Upper lobe of right lung (tissue), 1 donor: ENCODE measurements at regions not wholly inside any gene's neighbourhood (a gene's known extent, or its start where the extent isn't known, plus 50 kb on each side); places are given as distances from the start of the nearest gene placed in this dataset.

Source experiments
- ATAC-seq: fragments of 200-7000 bp; cut with Tn5 transposase; one replicate; pipeline ENCODE4 v1.9.1; 2020; ENCODE audit warnings: mild to moderate bottlenecking, moderate library complexity
- DNase-seq: peaks from one replicate; pipeline ENCODE4 v3.0.0-alpha.2; 2020
- H3K27ac ChIP-seq: fragments of 200-600 bp; one replicate; pipeline ENCODE4 v1.8.0; 2022
- H3K27me3 ChIP-seq: fragments of 200-600 bp; one replicate; pipeline ENCODE4 v1.8.0; 2022; ENCODE audit warnings: mild to moderate bottlenecking
- H3K36me3 ChIP-seq: fragments of 200-600 bp; one replicate; pipeline ENCODE4 v1.8.0; 2022
- H3K4me1 ChIP-seq: fragments of 200-600 bp; one replicate; pipeline ENCODE4 v1.8.0; 2022
- H3K4me3 ChIP-seq: fragments of 200-600 bp; one replicate; pipeline ENCODE4 v1.8.0; 2022; ENCODE audit warnings: mild to moderate bottlenecking
- H3K9me3 ChIP-seq: fragments of 200-600 bp; one replicate; pipeline ENCODE4 v1.8.0; 2022
- CTCF ChIP-seq: fragments of 200-600 bp; IDR thresholded peaks from one replicate; pipeline ENCODE4 v1.8.0; 2022; ENCODE audit warnings: antibody characterized with exemption
- intact Hi-C: fragments of 100-400 bp; cut with DNase I; formaldehyde crosslinking; loops from one replicate; pipeline ENCODE4 v1.11.0; 2022
- donor health status: DM: no; HTN: yes; CAD: no; lungs with severe emphysema.

- Histone ChIP-seq H3K27ac (no peak overlapping the region), H3K36me3 (no peaks in the 10 kb centered on the region), H3K9me3 (no peaks in the 10 kb centered on the region), H3K4me1 (no peaks in the 10 kb centered on the region), H3K27me3 (no peaks in the 10 kb centered on the region), H3K4me3 (no peak overlapping the region)
- no peak for DNase-seq
- ATAC-seq, result no peak
- TF ChIP-seq CTCF, result no peak
- intact Hi-C loops, result no loop called here
Measured at GRCh38 chr4:43435291-43435690, 542.8 kb downstream of the GRXCR1 start.

GRCh38 chr4:43452948-43453347, 560.4 kb downstream of the GRXCR1 start:
- Histone ChIP-seq H3K4me3 (no peak overlapping the region), H3K27me3 (no peaks in the 10 kb centered on the region), H3K9me3 (no peaks in the 10 kb centered on the region), H3K36me3 (no peaks in the 10 kb centered on the region), H3K27ac (no peak overlapping the region), H3K4me1 (no peaks in the 10 kb centered on the region)
- intact Hi-C loops, result no loop called here
- TF ChIP-seq CTCF, result no peak
- no peak for ATAC-seq
- DNase-seq, result no peak

DNA sequence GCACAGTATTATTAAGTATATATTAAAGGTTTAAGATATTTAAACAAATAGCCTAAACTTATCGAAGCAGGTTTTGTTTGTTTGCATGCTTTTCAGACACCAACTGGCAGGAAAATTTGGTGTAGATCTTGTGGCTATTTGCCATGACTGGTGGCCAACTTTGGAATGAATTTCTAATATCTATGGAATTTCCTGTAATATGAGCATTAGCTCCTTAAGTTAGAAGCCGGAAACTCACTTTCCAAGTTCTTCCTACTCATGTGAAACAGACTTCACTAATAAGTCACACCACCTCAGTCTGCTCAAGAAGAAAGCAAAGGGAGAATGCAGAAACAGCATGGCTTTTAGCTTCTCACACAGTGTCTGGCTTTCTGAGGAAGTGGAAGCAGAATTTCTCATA, 563.9 kb downstream of the GRXCR1 start:
- TF ChIP-seq CTCF, result no peak
- Histone ChIP-seq H3K9me3 (no peaks in the 10 kb centered on the region), H3K4me1 (no peaks in the 10 kb centered on the region), H3K36me3 (no peaks in the 10 kb centered on the region), H3K4me3 (no peak overlapping the region), H3K27ac (no peak overlapping the region), H3K27me3 (no peaks in the 10 kb centered on the region)
- intact Hi-C loops, result no loop called here
- ATAC-seq (no peak), DNase-seq (no peak)

- TF ChIP-seq CTCF, result no peak
- no peak for ATAC-seq
Measured at GRCh38 chr4:43457866-43458265, 565.4 kb downstream of the GRXCR1 start.

GRCh38 chr4:43458293-43458692, 565.8 kb downstream of the GRXCR1 start:
- no peak overlapping the region for H3K27ac ChIP-seq

More at GRCh38 chr4:43457866-43458265, 565.4 kb downstream of the GRXCR1 start:
- intact Hi-C loops, result no loop called here
- no peaks in the 10 kb centered on the region for H3K4me1 ChIP-seq
- no peaks in the 10 kb centered on the region for H3K36me3 ChIP-seq
- DNase-seq, result no peak
- H3K27me3 ChIP-seq, result no peaks in the 10 kb centered on the region
- no peak overlapping the region for H3K27ac ChIP-seq
- no peak overlapping the region for H3K4me3 ChIP-seq
- H3K9me3 ChIP-seq, result no peaks in the 10 kb centered on the region

More at GRCh38 chr4:43458293-43458692, 565.8 kb downstream of the GRXCR1 start:
- no peaks in the 10 kb centered on the region for H3K4me1 ChIP-seq
- no peak for TF ChIP-seq CTCF
- H3K36me3 ChIP-seq, result no peaks in the 10 kb centered on the region
- no peaks in the 10 kb centered on the region for H3K9me3 ChIP-seq
- intact Hi-C loops, result no loop called here
- ATAC-seq (no peak), DNase-seq (no peak)
- H3K4me3 ChIP-seq, result no peak overlapping the region
- no peaks in the 10 kb centered on the region for H3K27me3 ChIP-seq
